K562 (cell line): ENCODE measurements at regions not wholly inside any gene's neighbourhood (a gene's known extent, or its start where the extent isn't known, plus 50 kb on each side); places are given as distances from the start of the nearest gene placed in this dataset.

Experiments
- ATAC-seq: fragments of 200-7000 bp; cut with Tn5 transposase; 3 replicates; pipeline ENCODE4 v1.9.1; 2020; ENCODE audit warnings: moderate library complexity
- BruUV-seq: library from RNA; stranded (reverse); fragments of 400-500 nt; replicated peaks from 2 replicates; lab custom pipeline; 2021; lab: Mats Ljungman, UMichigan
- CTCF ChIA-PET: fragments of 300-600 bp; formaldehyde crosslinking; extraction: SDS; loops from one replicate; lab custom pipeline; 2021; ENCODE audit warnings: low intra/inter-chr PET ratio; lab: Yijun Ruan, JAX
- POLR2A ChIA-PET: fragments of 300-600, 350-650 bp; sonication (Branson Sonifier 250); formaldehyde crosslinking; extraction: SDS; loops from one replicate; lab custom pipeline; 2021; ENCODE audit warnings: antibody characterized with exemption, inconsistent platforms; lab: Yijun Ruan, JAX
- DNase-seq, 4 experiments: peaks; one replicate each; pipeline versions ENCODE4 v3.0.0 to v3.0.0-alpha.2; 2011 to 2018; ENCODE audit warnings: low spot score in 3 of 4, mixed read lengths in 3 of 4; ENCODE audit errors: extremely low read depth in 1 of 4
- FAIRE-seq: peaks from 2 replicates; lab custom pipeline; 2011; peaks lifted over from hg19 to GRCh38; lab: Jason Lieb, UNC
- H2AFZ ChIP-seq: 2 replicates; pipeline ENCODE4 v1.6.0; 2011; ENCODE audit warnings: low read depth, low read length, control low read depth, inconsistent platforms
- H3K27ac ChIP-seq: fragments of 200-600 bp; 3 replicates; pipeline ENCODE4 v1.8.0; 2011; ENCODE audit warnings: low read depth, mild to moderate bottlenecking, control low read depth, inconsistent platforms, low read length, moderate library complexity, mixed read lengths; ENCODE audit errors: extremely low read depth
- H3K27me3 ChIP-seq, 2 experiments: fragments of 300-600 bp in 1 of 2; 2 replicates in 1 of 2; 3 replicates in 1 of 2; pipeline versions ENCODE4 v1.6.0 to v1.8.0; 2011; ENCODE audit warnings: inconsistent platforms in 2 of 2, low read length in 2 of 2, mild to moderate bottlenecking in 1 of 2, mixed read lengths in 1 of 2, moderate library complexity in 1 of 2; ENCODE audit not compliant: control insufficient read depth in 2 of 2, insufficient read depth in 2 of 2
- H3K36me3 ChIP-seq: fragments of 300-600 bp; 3 replicates; pipeline ENCODE4 v1.8.0; 2011; ENCODE audit warnings: mild to moderate bottlenecking, low read length, inconsistent platforms; ENCODE audit not compliant: control insufficient read depth, insufficient read depth
- H3K4me1 ChIP-seq, 2 experiments: fragments of 200-600 bp in 1 of 2; replicated peaks in 1 of 2; 2 replicates in 1 of 2; 3 replicates in 1 of 2; pipeline versions ENCODE4 v1.5.1 to v1.8.0; 2011; ENCODE audit warnings: inconsistent platforms in 2 of 2, low read length in 2 of 2, mild to moderate bottlenecking in 1 of 2, mixed read lengths in 1 of 2, moderate library complexity in 1 of 2; ENCODE audit not compliant: control insufficient read depth in 2 of 2, insufficient read depth in 2 of 2
- H3K4me2 ChIP-seq: 2 replicates; pipeline ENCODE4 v1.6.1; 2011; ENCODE audit warnings: low read length, control low read depth, inconsistent platforms, mixed read lengths; ENCODE audit not compliant: insufficient read depth
- H3K4me3 ChIP-seq: fragments of 200-600 bp; sonication (generic), shearing (Covaris generic); 2 replicates; pipeline ENCODE4 v1.5.1; 2016; ENCODE audit warnings: control low read depth, inconsistent platforms
- H3K79me2 ChIP-seq: fragments of 200-600 bp; 3 replicates; pipeline ENCODE4 v1.8.0; 2011; ENCODE audit warnings: low read length, inconsistent platforms; ENCODE audit not compliant: control insufficient read depth, insufficient read depth
- H3K9ac ChIP-seq, 2 experiments: 2 replicates each; pipeline versions ENCODE4 v1.6.0 to v1.6.1; 2011; ENCODE audit warnings: low read depth in 2 of 2, low read length in 2 of 2, control low read depth in 1 of 2, inconsistent platforms in 1 of 2, mild to moderate bottlenecking in 1 of 2, mixed read lengths in 1 of 2; ENCODE audit not compliant: insufficient read depth in 1 of 2
- H3K9me1 ChIP-seq: one replicate; pipeline ENCODE4 v1.6.0; 2011; ENCODE audit warnings: inconsistent platforms, mild to moderate bottlenecking, low read length, moderate library complexity; ENCODE audit not compliant: control insufficient read depth, insufficient read depth
- H3K9me3 ChIP-seq: replicated peaks from 2 replicates; pipeline ENCODE4 v1.5.1; 2011; ENCODE audit warnings: low read depth, low read length, inconsistent platforms; ENCODE audit not compliant: control insufficient read depth, insufficient read depth
- H4K20me1 ChIP-seq: replicated peaks from 2 replicates; pipeline ENCODE4 v1.6.1; 2011; ENCODE audit warnings: low read length, inconsistent platforms, mixed read lengths; ENCODE audit not compliant: control insufficient read depth, insufficient read depth
- BCOR ChIP-seq: fragments of 450-650 bp; IDR thresholded peaks from 2 replicates; pipeline ENCODE4 v1.6.1; 2016
- FOXP1 ChIP-seq: sonication (generic); formaldehyde crosslinking; IDR thresholded peaks from 2 replicates; pipeline ENCODE4 v1.8.0; 2022; ENCODE audit warnings: mild to moderate bottlenecking, missing genetic modification reagents
- HMGXB4 ChIP-seq: sonication (generic); formaldehyde crosslinking; IDR thresholded peaks from 2 replicates; pipeline ENCODE4 v1.8.1; 2023; ENCODE audit warnings: mild to moderate bottlenecking, missing genetic modification reagents
- MTA3 ChIP-seq: fragments of 450-650 bp; formaldehyde crosslinking; IDR thresholded peaks from 2 replicates; pipeline ENCODE4 v1.6.1; 2017; ENCODE audit warnings: mild to moderate bottlenecking, borderline replicate concordance
- PATZ1 ChIP-seq: fragments of 250-450 bp; sonication (Bioruptor Pico); IDR thresholded peaks from 2 replicates; pipeline ENCODE4 v1.5.0; 2020; ENCODE audit warnings: mild to moderate bottlenecking, borderline replicate concordance
- PCBP2 ChIP-seq: fragments of 200-400 bp; formaldehyde crosslinking; IDR thresholded peaks from 2 replicates; pipeline ENCODE4 v1.6.1; 2018; ENCODE audit warnings: low read length, low read depth, mild to moderate bottlenecking, moderate library complexity; ENCODE audit not compliant: poor library complexity, severe bottlenecking
- RFX5 ChIP-seq: IDR thresholded peaks from 2 replicates; pipeline ENCODE4 v1.6.1; 2011; ENCODE audit warnings: low read depth, mild to moderate bottlenecking, improper control_type of control experiment, low read length
- TAF9B ChIP-seq: fragments of 450-650 bp; IDR thresholded peaks from 2 replicates; pipeline ENCODE4 v1.6.1; 2018; ENCODE audit warnings: mild to moderate bottlenecking; ENCODE audit not compliant: partially characterized antibody
- TAL1 ChIP-seq: fragments of 450-650 bp; IDR thresholded peaks from 2 replicates; pipeline ENCODE4 v1.6.1; 2016; ENCODE audit warnings: mild to moderate bottlenecking
- ZBED1 ChIP-seq: IDR thresholded peaks from 2 replicates; pipeline ENCODE4 v1.6.1; 2014
- ZNF134 ChIP-seq: fragments of 250-450 bp; sonication (Bioruptor Pico); conservative IDR thresholded peaks from 2 replicates; pipeline ENCODE4 v1.4.0; 2020
- in situ Hi-C: fragments of 300-500 bp; cut with MboI; formaldehyde crosslinking; loops from 4 replicates; pipeline ENCODE4 v1.15.0; 2018; ENCODE audit warnings: inconsistent platforms, mixed read lengths
- intact Hi-C: fragments of 100-400 bp; cut with micrococcal nuclease; formaldehyde crosslinking; loops from 2 replicates; pipeline ENCODE4 v1.14.2; 2022
- TF ChIP-seq, protein P1 (sequence below), 2 experiments: IDR thresholded peaks; 2 replicates each; pipeline ENCODE4 v1.6.1; 2012; ENCODE audit warnings: improper control_type of control experiment in 2 of 2, low read depth in 2 of 2, low read length in 2 of 2, borderline replicate concordance in 1 of 2

DNA sequence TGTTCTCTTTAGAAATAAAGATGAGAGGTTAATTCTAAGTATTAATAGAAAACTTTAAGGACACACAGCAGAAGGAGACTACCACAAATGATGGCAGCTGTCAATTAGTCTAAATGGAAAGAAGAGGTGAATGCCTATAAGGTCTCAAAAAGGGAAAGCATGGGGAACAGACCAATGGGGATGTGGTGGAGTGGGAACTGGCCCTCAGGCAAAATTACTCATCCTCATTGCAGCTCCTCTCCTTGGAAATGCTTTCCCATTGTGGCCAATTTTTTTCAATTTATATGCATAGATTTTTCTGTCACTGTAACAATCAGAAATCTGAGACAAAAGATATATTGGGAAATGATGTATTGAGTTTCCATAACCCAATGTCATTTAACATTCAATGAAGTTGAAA is 222.9 kb upstream of the DEFB112 start:
- Histone ChIP-seq H3K9me1 (no peaks in the 10 kb centered on the region), H3K27me3 (no peaks in the 10 kb centered on the region), H2AFZ (no peak overlapping the region), H3K27ac (no peak overlapping the region), H3K4me1 (no peaks in the 10 kb centered on the region), H3K4me3 (no peak overlapping the region), H4K20me1 (no peaks in the 10 kb centered on the region), H3K4me2 (no peak overlapping the region), H3K79me2 (no peaks in the 10 kb centered on the region), H3K9ac (no peak overlapping the region), H3K36me3 (no peaks in the 10 kb centered on the region), H3K9me3 (no peaks in the 10 kb centered on the region; the same call in 1 of the 2 replicates)
- in situ Hi-C loops, result no loop called here
- intact Hi-C loops, result no loop called here
- ATAC-seq (no peak), DNase-seq (no peak), FAIRE-seq (no peak)
- ChIA-PET CTCF (no interaction called here), POLR2A (no interaction called here)
- no TSS peak for BruUV-seq
- no peak for TF ChIP-seq MTA3
- TF ChIP-seq PCBP2, result no peak
- no peak for TF ChIP-seq ZNF134 (CRISPR knock-in tag)
- TF ChIP-seq RFX5, result no peak
- TF ChIP-seq TAF9B, result no peak
- TF ChIP-seq, protein P1, sequence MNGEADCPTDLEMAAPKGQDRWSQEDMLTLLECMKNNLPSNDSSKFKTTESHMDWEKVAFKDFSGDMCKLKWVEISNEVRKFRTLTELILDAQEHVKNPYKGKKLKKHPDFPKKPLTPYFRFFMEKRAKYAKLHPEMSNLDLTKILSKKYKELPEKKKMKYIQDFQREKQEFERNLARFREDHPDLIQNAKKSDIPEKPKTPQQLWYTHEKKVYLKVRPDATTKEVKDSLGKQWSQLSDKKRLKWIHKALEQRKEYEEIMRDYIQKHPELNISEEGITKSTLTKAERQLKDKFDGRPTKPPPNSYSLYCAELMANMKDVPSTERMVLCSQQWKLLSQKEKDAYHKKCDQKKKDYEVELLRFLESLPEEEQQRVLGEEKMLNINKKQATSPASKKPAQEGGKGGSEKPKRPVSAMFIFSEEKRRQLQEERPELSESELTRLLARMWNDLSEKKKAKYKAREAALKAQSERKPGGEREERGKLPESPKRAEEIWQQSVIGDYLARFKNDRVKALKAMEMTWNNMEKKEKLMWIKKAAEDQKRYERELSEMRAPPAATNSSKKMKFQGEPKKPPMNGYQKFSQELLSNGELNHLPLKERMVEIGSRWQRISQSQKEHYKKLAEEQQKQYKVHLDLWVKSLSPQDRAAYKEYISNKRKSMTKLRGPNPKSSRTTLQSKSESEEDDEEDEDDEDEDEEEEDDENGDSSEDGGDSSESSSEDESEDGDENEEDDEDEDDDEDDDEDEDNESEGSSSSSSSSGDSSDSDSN (IDR thresholded peaks at IDR 0.05; ENCODE audit: borderline replicate concordance in 1 of 2, low read depth in 2 of 2, low read length in 2 of 2), result no peak
- no peak for TF ChIP-seq FOXP1 (CRISPR knock-in tag)
- TF ChIP-seq TAL1, result no peak
- TF ChIP-seq PATZ1 (CRISPR knock-in tag), result no peak
- TF ChIP-seq BCOR, result no peak
- TF ChIP-seq HMGXB4, result no peak
- no peak for TF ChIP-seq ZBED1
